ENCODE measurements at regions not wholly inside any gene's neighbourhood (a gene's known extent, or its start where the extent isn't known, plus 50 kb on each side); places are given as distances from the start of the nearest gene placed in this dataset.

GRCh38 chr10:118474111-118474510 lies 121.3 kb downstream of the PRLHR start:
- TF ChIP-seq POLR2A (IDR thresholded peaks at IDR 0.05) = no peak
- TF ChIP-seq CTCF (IDR thresholded peaks at IDR 0.05) = no peak
